HepG2 (cell line): ENCODE measurements at regions not wholly inside any gene's neighbourhood (a gene's known extent, or its start where the extent isn't known, plus 50 kb on each side); places are given as distances from the start of the nearest gene placed in this dataset.

ENCODE experiments used
- ATAC-seq: fragments of 200-7000 bp; cut with Tn5 transposase; 3 replicates; pipeline ENCODE4 v1.9.1; 2020; ENCODE audit warnings: mild to moderate bottlenecking, moderate library complexity
- BruUV-seq: library from RNA; stranded (reverse); fragments of 400-500 nt; replicated peaks from 2 replicates; lab custom pipeline; 2021; lab: Mats Ljungman, UMichigan
- CTCF ChIA-PET: fragments of 300-600 bp; formaldehyde crosslinking; extraction: SDS; loops from one replicate; lab custom pipeline; 2021; ENCODE audit warnings: low total read pairs, inconsistent platforms, low intra/inter-chr PET ratio; lab: Yijun Ruan, JAX
- POLR2A ChIA-PET: fragments of 350-600 bp; sonication (Branson Sonifier 250); formaldehyde crosslinking; loops from one replicate; lab custom pipeline; 2020; ENCODE audit warnings: antibody characterized with exemption, inconsistent platforms; lab: Yijun Ruan, JAX
- DNase-seq: peaks from one replicate; pipeline ENCODE4 v3.0.0-alpha.2; 2015; ENCODE audit warnings: low spot score
- FAIRE-seq: peaks from 3 replicates; lab custom pipeline; 2011; peaks lifted over from hg19 to GRCh38; lab: Jason Lieb, UNC
- H2AFZ ChIP-seq: one replicate; pipeline ENCODE4 v1.6.1; 2011; ENCODE audit warnings: low read length, inconsistent platforms
- H3K27ac ChIP-seq: fragments of 300-600 bp; 3 replicates; pipeline ENCODE4 v1.8.0; 2011; ENCODE audit warnings: mixed run types, mild to moderate bottlenecking, mixed read lengths, low read length, inconsistent platforms; ENCODE audit not compliant: insufficient read depth; ENCODE audit errors: extremely low read length
- H3K27me3 ChIP-seq, 2 experiments: fragments of 200-600 bp in 1 of 2; 2 replicates in 1 of 2; 3 replicates in 1 of 2; pipeline versions ENCODE4 v1.6.0 to v1.8.0; 2011; ENCODE audit warnings: low read length in 2 of 2, mild to moderate bottlenecking in 2 of 2, moderate library complexity in 2 of 2, inconsistent platforms in 1 of 2; ENCODE audit not compliant: insufficient read depth in 2 of 2, control insufficient read depth in 1 of 2
- H3K36me3 ChIP-seq, 2 experiments: fragments of 200-600 bp in 1 of 2; replicated peaks in 1 of 2; 2 replicates in 1 of 2; 3 replicates in 1 of 2; pipeline versions ENCODE4 v1.5.1 to v1.8.0; 2011; ENCODE audit warnings: low read length in 2 of 2, inconsistent platforms in 1 of 2; ENCODE audit not compliant: insufficient read depth in 2 of 2, control insufficient read depth in 1 of 2
- H3K4me1 ChIP-seq: 2 replicates; pipeline ENCODE4 v1.5.1; 2012; ENCODE audit warnings: low read length, inconsistent platforms; ENCODE audit not compliant: insufficient read depth
- H3K4me2 ChIP-seq: 2 replicates; pipeline ENCODE4 v1.6.0; 2011; ENCODE audit warnings: low read depth, low read length, inconsistent platforms
- H3K4me3 ChIP-seq, 3 experiments: fragments of 200-600 bp in 1 of 3; sonication (generic), shearing (Covaris generic) in 1 of 3; replicated peaks in 1 of 3; 2 replicates each; pipeline ENCODE4 v1.5.1; 2011 to 2016; ENCODE audit warnings: low read length in 3 of 3, inconsistent platforms in 2 of 3, low read depth in 2 of 3, mild to moderate bottlenecking in 2 of 3, control low read depth in 1 of 3, mixed read lengths in 1 of 3; ENCODE audit not compliant: insufficient read depth in 1 of 3
- H3K79me2 ChIP-seq: one replicate; pipeline ENCODE4 v1.6.1; 2011; ENCODE audit warnings: low read length, inconsistent platforms; ENCODE audit not compliant: insufficient read depth
- H3K9ac ChIP-seq: 2 replicates; pipeline ENCODE4 v1.6.0; 2011; ENCODE audit warnings: mild to moderate bottlenecking, low read depth, low read length, inconsistent platforms; ENCODE audit not compliant: insufficient read depth
- H3K9me3 ChIP-seq: 2 replicates; pipeline ENCODE4 v1.5.1; 2012; ENCODE audit warnings: mild to moderate bottlenecking, low read length
- H4K20me1 ChIP-seq: 2 replicates; pipeline ENCODE4 v1.6.0; 2011; ENCODE audit warnings: inconsistent platforms, mild to moderate bottlenecking, low read length, moderate library complexity; ENCODE audit not compliant: insufficient read depth
- CCDC6 ChIP-seq: sonication (generic); formaldehyde crosslinking; IDR thresholded peaks from 2 replicates; pipeline ENCODE4 v1.8.1; 2022; ENCODE audit warnings: mild to moderate bottlenecking, missing genetic modification reagents, moderate library complexity
- GTF3A ChIP-seq: sonication (generic); formaldehyde crosslinking; conservative IDR thresholded peaks from 2 replicates; pipeline ENCODE4 v1.4.0; 2020; ENCODE audit warnings: mild to moderate bottlenecking, missing genetic modification reagents
- HNF1B ChIP-seq: sonication (generic); formaldehyde crosslinking; IDR thresholded peaks from 2 replicates; pipeline ENCODE4 v1.5.1; 2020; ENCODE audit warnings: mild to moderate bottlenecking, moderate library complexity, missing genetic modification reagents
- HOXA5 ChIP-seq: sonication (generic); formaldehyde crosslinking; IDR thresholded peaks from 2 replicates; pipeline ENCODE4 v1.4.0; 2020; ENCODE audit warnings: missing genetic modification reagents
- KDM4B ChIP-seq: sonication (generic); formaldehyde crosslinking; IDR thresholded peaks from 2 replicates; pipeline ENCODE4 v1.4.0; 2020; ENCODE audit warnings: missing genetic modification reagents
- MIER3 ChIP-seq: IDR thresholded peaks from 2 replicates; pipeline ENCODE4 v1.6.1; 2016; ENCODE audit warnings: missing compliant biosample characterization, borderline replicate concordance
- NFKB2 ChIP-seq: sonication (generic); formaldehyde crosslinking; IDR thresholded peaks from 2 replicates; pipeline ENCODE4 v1.4.0; 2020; ENCODE audit warnings: missing genetic modification reagents, borderline replicate concordance
- PTBP1 ChIP-seq: fragments of 200-400 bp; formaldehyde crosslinking; IDR thresholded peaks from 2 replicates; pipeline ENCODE4 v1.6.1; 2018; ENCODE audit warnings: low read length, low read depth; ENCODE audit not compliant: poor library complexity, severe bottlenecking
- ZBTB8A ChIP-seq: sonication (generic); formaldehyde crosslinking; IDR thresholded peaks from 2 replicates; pipeline ENCODE4 v1.4.0; 2020; ENCODE audit warnings: mild to moderate bottlenecking, low read depth, missing genetic modification reagents, borderline replicate concordance
- ZNF160 ChIP-seq: sonication (generic); formaldehyde crosslinking; IDR thresholded peaks from 2 replicates; pipeline ENCODE4 v1.8.0; 2022; ENCODE audit warnings: mild to moderate bottlenecking, inconsistent platforms, missing genetic modification reagents
- WGBS: methylation state at CpG from one replicate; pipeline ENCODE4 v1.1.6; 2017; ENCODE audit warnings: low lambda C conversion rate; 5-methylcytosine and 5-hydroxymethylcytosine counted together
- in situ Hi-C: cut with HindIII; loops from 2 replicates; pipeline ENCODE4 v1.10.0; 2017; ENCODE audit warnings: low pct_unique_long_range_greater_than_20kb; ENCODE audit not compliant: extremely low pct_ligation_motif_present
- intact Hi-C: fragments of 100-400 bp; cut with micrococcal nuclease; formaldehyde crosslinking; loops from one replicate; pipeline ENCODE4 v1.10.0; 2022; ENCODE audit not compliant: unreplicated experiment

DNA sequence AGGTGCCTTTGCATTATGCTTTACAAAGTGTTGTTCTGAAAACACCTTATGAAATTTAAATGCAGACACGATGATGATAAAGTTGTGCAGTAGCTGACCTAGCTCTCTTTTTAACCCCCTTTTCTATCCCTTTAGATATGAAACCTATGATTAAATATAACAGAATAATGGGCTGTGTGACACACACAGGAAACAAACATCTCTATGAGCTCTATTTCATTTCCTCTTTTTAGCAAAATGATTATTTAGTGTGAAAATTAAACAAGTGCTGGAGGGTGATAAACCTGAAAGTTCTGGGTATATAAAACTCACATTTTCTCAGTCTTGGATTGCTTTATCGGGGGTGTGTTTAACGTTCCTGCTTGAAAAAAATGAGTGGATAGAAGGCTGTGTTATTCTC lies 1310.5 kb upstream of the CELF2 start:
- Histone ChIP-seq H3K4me3 (no peak overlapping the region), H3K36me3 (no peaks in the 10 kb centered on the region)
- no peak for FAIRE-seq
- CTCF ChIA-PET: no interaction called here
- no peak for TF ChIP-seq HOXA5
- no peak for TF ChIP-seq NFKB2 (CRISPR knock-in tag)
- no peak for TF ChIP-seq PTBP1
- TF ChIP-seq ZNF160 (CRISPR knock-in tag): no peak
- TF ChIP-seq, all 625 proteins: peak for 0
- in situ Hi-C loops (no loop called here), intact Hi-C loops (no loop called here)
- Histone ChIP-seq H3K4me1 (no peaks in the 10 kb centered on the region), H4K20me1 (no peaks in the 10 kb centered on the region), H3K27ac (no peak overlapping the region), H3K27me3 (no peaks in the 10 kb centered on the region), H3K9me3 (peaks cover 58% of the 10 kb centered on the region), H3K9ac (no peak overlapping the region), H3K79me2 (no peaks in the 10 kb centered on the region), H3K4me2 (no peak overlapping the region), H2AFZ (no peak overlapping the region)
- ATAC-seq (no peak), DNase-seq (no peak)
- no TSS peak for BruUV-seq
- WGBS: 4% methylated on average over 3 of the region's 3 CpGs
- POLR2A ChIA-PET: no interaction called here

GRCh38 chr10:9709849-9710248 lies 1307.8 kb upstream of the CELF2 start:
- CTCF ChIA-PET: no interaction called here
- in situ Hi-C loops (no loop called here), intact Hi-C loops (no loop called here)
- no peak for ATAC-seq
- 3% methylated on average over 3 of the region's 3 CpGs for WGBS
- H3K27me3 ChIP-seq: no peaks in the 10 kb centered on the region
- no peak for FAIRE-seq
- no peaks in the 10 kb centered on the region for H3K79me2 ChIP-seq
- no peaks in the 10 kb centered on the region for H3K36me3 ChIP-seq
- no peaks in the 10 kb centered on the region for H3K4me1 ChIP-seq
- no TSS peak for BruUV-seq
- no peak overlapping the region for H3K4me2 ChIP-seq
- TF ChIP-seq ZBTB8A (no peak), CCDC6 (CRISPR knock-in tag) (no peak), MIER3 (CRISPR knock-in tag) (no peak), GTF3A (no peak), HNF1B (CRISPR knock-in tag) (no peak), KDM4B (no peak)
- peaks cover 71% of the 10 kb centered on the region for H3K9me3 ChIP-seq
- no peak overlapping the region for H2AFZ ChIP-seq
- H3K4me3 ChIP-seq: no peak overlapping the region
- no peak for DNase-seq
- H3K9ac ChIP-seq: no peak overlapping the region
- no peaks in the 10 kb centered on the region for H4K20me1 ChIP-seq
- POLR2A ChIA-PET: no interaction called here
- H3K27ac ChIP-seq: no peak overlapping the region
